ENCODE measurements at regions not wholly inside any gene's neighbourhood (a gene's known extent, or its start where the extent isn't known, plus 50 kb on each side); places are given as distances from the start of the nearest gene placed in this dataset.

- no peak for DNase-seq (ENCODE audit: low read depth in 2 of 2)
Observed at GRCh38 chr4:43782391-43782790, 666.2 kb downstream of the KCTD8 start.

GRCh38 chr4:43816116-43816515, 632.5 kb downstream of the KCTD8 start:
- DNase-seq (ENCODE audit: low read depth in 2 of 2), result no peak

- no peak for DNase-seq (ENCODE audit: low read depth in 2 of 2)
Observed at GRCh38 chr4:43822621-43823020, 626.0 kb downstream of the KCTD8 start.

- DNase-seq (ENCODE audit: low read depth in 2 of 2), result no peak
Observed at GRCh38 chr4:43835869-43836268, 612.7 kb downstream of the KCTD8 start.

GRCh38 chr4:43837171-43837570, 611.4 kb downstream of the KCTD8 start:
- no peak for DNase-seq (ENCODE audit: low read depth in 2 of 2)

- DNase-seq (ENCODE audit: low read depth in 2 of 2), result no peak
Observed at GRCh38 chr4:43837604-43838003, 611.0 kb downstream of the KCTD8 start.

GRCh38 chr4:43842594-43842993, 606.0 kb downstream of the KCTD8 start:
- DNase-seq (ENCODE audit: low read depth in 2 of 2), result no peak

GRCh38 chr4:43843501-43843900, 605.1 kb downstream of the KCTD8 start:
- DNase-seq (ENCODE audit: low read depth in 2 of 2), result no peak

GRCh38 chr4:43846111-43846587, 602.5 kb downstream of the KCTD8 start:
- DNase-seq (ENCODE audit: low read depth in 2 of 2), result no peak

- no peak for DNase-seq (ENCODE audit: low read depth in 2 of 2)
Observed at GRCh38 chr4:43853565-43854264, 594.9 kb downstream of the KCTD8 start.

- no peak for DNase-seq (ENCODE audit: low read depth in 2 of 2)
Observed at GRCh38 chr4:43855283-43855682, 593.3 kb downstream of the KCTD8 start.

- no peak for DNase-seq (ENCODE audit: low read depth in 2 of 2)
Observed at GRCh38 chr4:43864616-43865146, 583.9 kb downstream of the KCTD8 start.

- no peak for DNase-seq (ENCODE audit: low read depth in 2 of 2)
Observed at GRCh38 chr4:43867908-43868307, 580.7 kb downstream of the KCTD8 start.

GRCh38 chr4:43875655-43876054, 573.0 kb downstream of the KCTD8 start:
- DNase-seq (ENCODE audit: low read depth in 2 of 2), result no peak

- DNase-seq (ENCODE audit: low read depth in 2 of 2), result no peak
Observed at GRCh38 chr4:43882470-43882869, 566.1 kb downstream of the KCTD8 start.

- no peak for DNase-seq (ENCODE audit: low read depth in 2 of 2)
Observed at GRCh38 chr4:43886196-43886595, 562.4 kb downstream of the KCTD8 start.

GRCh38 chr4:43898836-43899235, 549.8 kb downstream of the KCTD8 start:
- DNase-seq (ENCODE audit: low read depth in 2 of 2), result no peak

GRCh38 chr4:43903456-43903855, 545.2 kb downstream of the KCTD8 start:
- no peak for DNase-seq (ENCODE audit: low read depth in 2 of 2)

GRCh38 chr4:43918377-43918776, 530.2 kb downstream of the KCTD8 start:
- DNase-seq (ENCODE audit: low read depth in 2 of 2), result no peak

- DNase-seq (ENCODE audit: low read depth in 2 of 2), result no peak
Observed at GRCh38 chr4:43932448-43932847, 516.2 kb downstream of the KCTD8 start.

- no peak for DNase-seq (ENCODE audit: low read depth in 2 of 2)
Observed at GRCh38 chr4:43943998-43944397, 504.6 kb downstream of the KCTD8 start.

GRCh38 chr4:43959976-43960375, 488.6 kb downstream of the KCTD8 start:
- no peak for DNase-seq (ENCODE audit: low read depth in 2 of 2)

- no peak for DNase-seq (ENCODE audit: low read depth in 2 of 2)
Observed at GRCh38 chr4:43968011-43968410, 480.6 kb downstream of the KCTD8 start.

- no peak for DNase-seq (ENCODE audit: low read depth in 2 of 2)
Observed at GRCh38 chr4:43983610-43984009, 465.0 kb downstream of the KCTD8 start.

All from stimulated activated CD4-positive, alpha-beta T cell treated with anti-CD3 and anti-CD28 coated beads, Interleukin-1b, Interleukin-23, amount 100 ng/mL, for 4 hours (primary cell).